ENCODE measurements at regions not wholly inside any gene's neighbourhood (a gene's known extent, or its start where the extent isn't known, plus 50 kb on each side); places are given as distances from the start of the nearest gene placed in this dataset.

DNA sequence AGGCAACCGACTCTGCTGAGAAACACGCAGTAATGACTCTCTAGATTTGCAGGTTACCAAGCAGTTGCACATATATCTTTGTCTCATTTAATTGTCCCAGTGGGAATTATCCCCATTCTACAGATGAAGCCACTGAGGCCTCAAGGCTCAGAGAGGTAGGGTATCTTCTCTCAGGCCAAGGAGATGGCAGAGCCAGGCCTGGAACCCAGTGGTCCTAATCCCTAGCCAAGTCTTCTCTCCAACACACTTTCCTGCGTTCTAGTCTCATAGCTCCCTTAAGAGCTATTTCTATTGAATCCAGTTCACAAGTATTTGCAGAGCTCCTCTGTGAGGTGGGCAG is 181.3 kb upstream of the BCOR start:
- H3K36me3 Mint-ChIP-seq (ENCODE audit: low read depth): no peaks in the 10 kb centered on the region
- no peak overlapping the region for H3K4me3 Mint-ChIP-seq
- no peak overlapping the region for H3K27ac ChIP-seq (ENCODE audit: low read depth, low read length)
- H3K4me1 ChIP-seq (ENCODE audit: control insufficient read depth, insufficient read depth, low read length): no peaks in the 10 kb centered on the region
- peaks cover 4% of the 10 kb centered on the region for H3K27me3 Mint-ChIP-seq (ENCODE audit: insufficient read depth)
- DNase-seq: no peak
- H3K4me3 ChIP-seq (ENCODE audit: low read length): no peak overlapping the region
- no peak overlapping the region for H3K27ac Mint-ChIP-seq
- no peaks in the 10 kb centered on the region for H3K27me3 ChIP-seq (ENCODE audit: control insufficient read depth, insufficient read depth, low read length, poor library complexity, severe bottlenecking)
- WGBS, 2 experiments (ENCODE audit: insufficient coverage in 1 of 2, insufficient read length in 1 of 2): 86% methylated on average over 3 of the region's 3 CpGs; no CpG with 5 or more reads in 1 of the 2 experiments
- H3K9me3 Mint-ChIP-seq: peaks cover 38% of the 10 kb centered on the region
- H3K4me1 Mint-ChIP-seq: peaks cover 20% of the 10 kb centered on the region
- H3K9ac ChIP-seq (ENCODE audit: extremely low read depth, low read length, poor library complexity, severe bottlenecking): no peak overlapping the region
- no peaks in the 10 kb centered on the region for H3K9me3 ChIP-seq (ENCODE audit: control insufficient read depth, low read length)
- H3K36me3 ChIP-seq (ENCODE audit: control insufficient read depth, insufficient read depth, low read length): no peaks in the 10 kb centered on the region
- TF ChIP-seq, protein P1, sequence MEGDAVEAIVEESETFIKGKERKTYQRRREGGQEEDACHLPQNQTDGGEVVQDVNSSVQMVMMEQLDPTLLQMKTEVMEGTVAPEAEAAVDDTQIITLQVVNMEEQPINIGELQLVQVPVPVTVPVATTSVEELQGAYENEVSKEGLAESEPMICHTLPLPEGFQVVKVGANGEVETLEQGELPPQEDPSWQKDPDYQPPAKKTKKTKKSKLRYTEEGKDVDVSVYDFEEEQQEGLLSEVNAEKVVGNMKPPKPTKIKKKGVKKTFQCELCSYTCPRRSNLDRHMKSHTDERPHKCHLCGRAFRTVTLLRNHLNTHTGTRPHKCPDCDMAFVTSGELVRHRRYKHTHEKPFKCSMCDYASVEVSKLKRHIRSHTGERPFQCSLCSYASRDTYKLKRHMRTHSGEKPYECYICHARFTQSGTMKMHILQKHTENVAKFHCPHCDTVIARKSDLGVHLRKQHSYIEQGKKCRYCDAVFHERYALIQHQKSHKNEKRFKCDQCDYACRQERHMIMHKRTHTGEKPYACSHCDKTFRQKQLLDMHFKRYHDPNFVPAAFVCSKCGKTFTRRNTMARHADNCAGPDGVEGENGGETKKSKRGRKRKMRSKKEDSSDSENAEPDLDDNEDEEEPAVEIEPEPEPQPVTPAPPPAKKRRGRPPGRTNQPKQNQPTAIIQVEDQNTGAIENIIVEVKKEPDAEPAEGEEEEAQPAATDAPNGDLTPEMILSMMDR (conservative IDR thresholded peaks at IDR 0.05): no peak

DNA sequence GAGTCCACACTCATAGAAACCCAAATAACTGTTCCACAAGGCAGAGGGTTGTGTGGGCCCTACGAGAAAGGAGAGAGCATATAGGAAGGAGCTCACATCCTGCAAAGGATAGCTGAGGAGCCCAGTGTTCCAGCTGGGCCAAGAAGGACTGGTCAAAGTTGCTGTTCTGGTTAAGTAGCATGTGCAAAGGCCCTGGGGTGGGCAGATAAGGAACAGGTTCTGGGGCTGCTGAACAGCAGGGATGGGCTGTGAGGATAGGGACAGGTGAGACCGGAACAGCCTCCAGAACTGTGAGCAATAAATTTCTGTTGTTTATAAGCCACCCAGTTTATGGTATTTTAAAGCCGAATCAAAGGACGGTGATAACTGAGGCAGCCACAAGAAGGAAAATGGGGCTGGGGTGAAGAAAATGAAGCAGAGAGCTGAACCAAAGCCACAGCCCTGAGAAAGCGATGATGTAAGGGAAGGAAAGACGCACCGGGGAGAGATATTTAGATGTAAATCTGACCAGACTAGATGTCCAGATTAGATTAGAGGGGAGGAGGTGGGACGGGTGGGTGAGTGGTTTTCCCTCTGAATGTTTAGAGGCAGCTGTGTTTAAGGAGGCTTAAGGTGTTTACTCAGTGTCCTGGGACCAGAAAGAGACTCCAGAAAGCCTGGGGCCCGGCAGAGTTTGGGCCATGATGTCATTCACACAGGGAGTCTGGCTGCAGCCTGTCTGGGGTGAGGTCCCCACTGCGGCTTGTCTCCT is 180.8 kb upstream of the BCOR start:
- no peaks in the 10 kb centered on the region for H3K27me3 ChIP-seq (ENCODE audit: control insufficient read depth, insufficient read depth, low read length, poor library complexity, severe bottlenecking)
- Mint-ChIP-seq H3K9me3 (peaks cover 40% of the 10 kb centered on the region), H3K4me1 (peaks cover 20% of the 10 kb centered on the region), H3K27me3 (ENCODE audit: insufficient read depth) (peaks cover 4% of the 10 kb centered on the region), H3K27ac (no peak overlapping the region), H3K4me3 (no peak overlapping the region), H3K36me3 (ENCODE audit: low read depth) (no peaks in the 10 kb centered on the region)
- no peaks in the 10 kb centered on the region for H3K36me3 ChIP-seq (ENCODE audit: control insufficient read depth, insufficient read depth, low read length)
- DNase-seq: no peak
- H3K4me3 ChIP-seq (ENCODE audit: low read length): no peak overlapping the region
- TF ChIP-seq, protein P1 (conservative IDR thresholded peaks at IDR 0.05): no peak
- no peak overlapping the region for H3K9ac ChIP-seq (ENCODE audit: extremely low read depth, low read length, poor library complexity, severe bottlenecking)
- WGBS, 2 experiments (ENCODE audit: insufficient coverage in 1 of 2, insufficient read length in 1 of 2): 86 to 93% methylated on average over 5 to 10 of the region's 10 CpGs
- no peaks in the 10 kb centered on the region for H3K4me1 ChIP-seq (ENCODE audit: control insufficient read depth, insufficient read depth, low read length)
- H3K9me3 ChIP-seq (ENCODE audit: control insufficient read depth, low read length): no peaks in the 10 kb centered on the region
- H3K27ac ChIP-seq (ENCODE audit: low read depth, low read length): peak overlapping the region; percentile 32

DNA sequence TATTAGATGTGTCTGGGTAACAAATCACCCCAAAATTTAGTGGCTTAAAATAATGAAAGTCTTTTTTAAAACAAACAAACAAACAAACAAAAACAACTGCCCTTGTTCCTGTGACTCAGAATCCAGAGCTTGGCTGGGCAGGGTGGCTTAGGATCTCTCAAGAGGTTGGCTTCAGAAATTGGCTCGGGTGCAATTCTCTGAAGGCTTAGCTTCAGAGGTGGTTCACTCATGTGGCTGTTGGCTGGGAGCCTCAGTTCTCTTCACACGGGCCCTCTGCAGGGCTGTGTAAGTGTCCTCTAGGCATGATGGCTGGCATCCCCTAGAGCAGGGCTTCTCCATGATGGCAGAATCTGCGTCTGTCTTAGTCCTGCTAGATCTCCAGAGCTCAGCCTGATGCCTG is 179.9 kb upstream of the BCOR start:
- H3K36me3 Mint-ChIP-seq (ENCODE audit: low read depth): no peaks in the 10 kb centered on the region
- no peak overlapping the region for H3K27ac ChIP-seq (ENCODE audit: low read depth, low read length)
- H3K36me3 ChIP-seq (ENCODE audit: control insufficient read depth, insufficient read depth, low read length): no peaks in the 10 kb centered on the region
- peaks cover 27% of the 10 kb centered on the region for H3K4me1 Mint-ChIP-seq
- TF ChIP-seq, protein P1 (conservative IDR thresholded peaks at IDR 0.05): no peak
- H3K27me3 ChIP-seq (ENCODE audit: control insufficient read depth, insufficient read depth, low read length, poor library complexity, severe bottlenecking): no peaks in the 10 kb centered on the region
- peaks cover 4% of the 10 kb centered on the region for H3K27me3 Mint-ChIP-seq (ENCODE audit: insufficient read depth)
- H3K4me3 ChIP-seq (ENCODE audit: low read length): no peak overlapping the region
- H3K27ac Mint-ChIP-seq: no peak overlapping the region
- H3K9ac ChIP-seq (ENCODE audit: extremely low read depth, low read length, poor library complexity, severe bottlenecking): no peak overlapping the region
- 67 to 90% methylated on average over 1 to 3 of the region's 3 CpGs for WGBS, 2 experiments (ENCODE audit: insufficient coverage in 1 of 2, insufficient read length in 1 of 2)
- peaks cover 40% of the 10 kb centered on the region for H3K9me3 Mint-ChIP-seq
- DNase-seq: no peak
- H3K4me1 ChIP-seq (ENCODE audit: control insufficient read depth, insufficient read depth, low read length): no peaks in the 10 kb centered on the region
- no peaks in the 10 kb centered on the region for H3K9me3 ChIP-seq (ENCODE audit: control insufficient read depth, low read length)
- H3K4me3 Mint-ChIP-seq: no peak overlapping the region

All from endodermal cell (in vitro differentiated cells).